ENCODE measurements at regions not wholly inside any gene's neighbourhood (a gene's known extent, or its start where the extent isn't known, plus 50 kb on each side); places are given as distances from the start of the nearest gene placed in this dataset.

- TF ChIP-seq, protein P1, sequence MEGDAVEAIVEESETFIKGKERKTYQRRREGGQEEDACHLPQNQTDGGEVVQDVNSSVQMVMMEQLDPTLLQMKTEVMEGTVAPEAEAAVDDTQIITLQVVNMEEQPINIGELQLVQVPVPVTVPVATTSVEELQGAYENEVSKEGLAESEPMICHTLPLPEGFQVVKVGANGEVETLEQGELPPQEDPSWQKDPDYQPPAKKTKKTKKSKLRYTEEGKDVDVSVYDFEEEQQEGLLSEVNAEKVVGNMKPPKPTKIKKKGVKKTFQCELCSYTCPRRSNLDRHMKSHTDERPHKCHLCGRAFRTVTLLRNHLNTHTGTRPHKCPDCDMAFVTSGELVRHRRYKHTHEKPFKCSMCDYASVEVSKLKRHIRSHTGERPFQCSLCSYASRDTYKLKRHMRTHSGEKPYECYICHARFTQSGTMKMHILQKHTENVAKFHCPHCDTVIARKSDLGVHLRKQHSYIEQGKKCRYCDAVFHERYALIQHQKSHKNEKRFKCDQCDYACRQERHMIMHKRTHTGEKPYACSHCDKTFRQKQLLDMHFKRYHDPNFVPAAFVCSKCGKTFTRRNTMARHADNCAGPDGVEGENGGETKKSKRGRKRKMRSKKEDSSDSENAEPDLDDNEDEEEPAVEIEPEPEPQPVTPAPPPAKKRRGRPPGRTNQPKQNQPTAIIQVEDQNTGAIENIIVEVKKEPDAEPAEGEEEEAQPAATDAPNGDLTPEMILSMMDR (IDR thresholded peaks at IDR 0.05; ENCODE audit: low read depth, low read length, poor library complexity, severe bottlenecking) = no peak
- TF ChIP-seq EZH2phosphoT487 (IDR thresholded peaks at IDR 0.05; ENCODE audit: borderline replicate concordance, low read length) = no peak
These were observed 602.0 kb downstream of the GLUD2 start for GRCh38 chrX:121649417-121649816.
